H1 (cell line): ENCODE measurements at regions not wholly inside any gene's neighbourhood (a gene's known extent, or its start where the extent isn't known, plus 50 kb on each side); places are given as distances from the start of the nearest gene placed in this dataset.

Experiments
- CTCF ChIA-PET: fragments of 300-600 bp; sonication (Branson Sonifier 250); formaldehyde crosslinking; loops from one replicate; lab custom pipeline; 2021; ENCODE audit not compliant: partially characterized antibody; lab: Charles Lee
- POLR2A ChIA-PET: fragments of 300-600 bp; sonication (Branson Sonifier 250); formaldehyde crosslinking; loops from one replicate; lab custom pipeline; 2021; ENCODE audit warnings: inconsistent platforms; ENCODE audit not compliant: partially characterized antibody; lab: Charles Lee
- DNase-seq, 2 experiments: peaks; one replicate each; pipeline versions ENCODE4 v3.0.0 to v3.0.0-alpha.2; 2010 to 2022; ENCODE audit warnings: low spot score in 2 of 2, low read depth in 1 of 2, mixed read lengths in 1 of 2
- FAIRE-seq: peaks from 2 replicates; lab custom pipeline; 2011; peaks lifted over from hg19 to GRCh38; lab: Jason Lieb, UNC
- H2AFZ ChIP-seq: 2 replicates; pipeline ENCODE4 v1.8.1; 2012; ENCODE audit warnings: low read length, inconsistent platforms
- H2AK5ac ChIP-seq: 2 replicates; pipeline ENCODE4 v1.6.1; 2013; ENCODE audit warnings: low read depth, low read length
- H2BK120ac ChIP-seq: replicated peaks from 2 replicates; pipeline ENCODE3; 2013; ENCODE audit warnings: low read depth, low read length, inconsistent platforms
- H2BK12ac ChIP-seq: 2 replicates; pipeline ENCODE4 v1.6.1; 2013; ENCODE audit warnings: low read depth, low read length
- H2BK15ac ChIP-seq: 2 replicates; pipeline ENCODE4 v1.6.1; 2013; ENCODE audit warnings: low read length
- H2BK20ac ChIP-seq: 2 replicates; pipeline ENCODE4 v1.6.1; 2013; ENCODE audit warnings: low read length
- H2BK5ac ChIP-seq: 2 replicates; pipeline ENCODE4 v1.6.1; 2013; ENCODE audit warnings: low read depth, low read length
- H3K14ac ChIP-seq: 2 replicates; pipeline ENCODE4 v1.6.1; 2013; ENCODE audit warnings: inconsistent platforms; ENCODE audit not compliant: insufficient read length
- H3K18ac ChIP-seq: 2 replicates; pipeline ENCODE4 v1.6.1; 2013; ENCODE audit warnings: low read length; ENCODE audit errors: extremely low read depth
- H3K23ac ChIP-seq: 2 replicates; pipeline ENCODE4 v1.6.1; 2013; ENCODE audit warnings: inconsistent platforms; ENCODE audit not compliant: insufficient read length
- H3K23me2 ChIP-seq: 2 replicates; pipeline ENCODE4 v1.6.1; 2013; ENCODE audit warnings: low read depth, low read length
- H3K27ac ChIP-seq: 2 replicates; pipeline ENCODE4 v1.6.1; 2011; ENCODE audit warnings: low read depth, low read length, inconsistent platforms
- H3K27me3 ChIP-seq, 4 experiments: replicated peaks in 1 of 4; 1 replicate in 1 of 4; 2 replicates in 3 of 4; pipeline versions ENCODE4 v1.6.1 to v1.8.1; 2011 to 2013; ENCODE audit warnings: low read length in 3 of 4, mild to moderate bottlenecking in 3 of 4, inconsistent platforms in 2 of 4, mixed read lengths in 2 of 4, moderate library complexity in 1 of 4; ENCODE audit not compliant: control insufficient read depth in 3 of 4, insufficient read depth in 3 of 4; ENCODE audit errors: extremely low read depth in 1 of 4
- H3K36me3 ChIP-seq, 4 experiments: 2 replicates each; pipeline versions ENCODE4 v1.6.1 to v1.8.1; 2011 to 2013; ENCODE audit warnings: mild to moderate bottlenecking in 4 of 4, low read length in 3 of 4, moderate library complexity in 2 of 4, control low read depth in 1 of 4, inconsistent platforms in 1 of 4; ENCODE audit not compliant: insufficient read depth in 4 of 4, control insufficient read depth in 2 of 4
- H3K4ac ChIP-seq: replicated peaks from 2 replicates; pipeline ENCODE3; 2013; ENCODE audit warnings: low read length, low read depth, mixed read lengths, inconsistent platforms; ENCODE audit not compliant: insufficient read length
- H3K4me1 ChIP-seq, 4 experiments: replicated peaks in 1 of 4; 1 replicate in 1 of 4; 2 replicates in 3 of 4; pipeline versions ENCODE4 v1.6.1 to v1.8.1; 2011 to 2013; ENCODE audit warnings: low read length in 3 of 4, inconsistent platforms in 2 of 4, mixed read lengths in 1 of 4; ENCODE audit not compliant: insufficient read depth in 4 of 4, control insufficient read depth in 3 of 4
- H3K4me2 ChIP-seq, 2 experiments: 2 replicates each; pipeline versions ENCODE4 v1.6.1 to v1.8.1; 2011 to 2013; ENCODE audit warnings: low read depth in 2 of 2, low read length in 2 of 2, control low read depth in 1 of 2, inconsistent platforms in 1 of 2, mild to moderate bottlenecking in 1 of 2; ENCODE audit not compliant: insufficient read depth in 1 of 2
- H3K4me3 ChIP-seq, 4 experiments: fragments of 200-600, 300-600 bp in 1 of 4; sonication (generic), shearing (Covaris generic), sonication (Bioruptor Twin) in 1 of 4; 2 replicates each; pipeline versions ENCODE4 v1.5.1 to v1.8.1; 2011 to 2016; ENCODE audit warnings: low read length in 4 of 4, low read depth in 3 of 4, control low read depth in 2 of 4, inconsistent platforms in 2 of 4, mild to moderate bottlenecking in 2 of 4, mixed read lengths in 1 of 4, moderate library complexity in 1 of 4; ENCODE audit not compliant: insufficient read depth in 2 of 4; ENCODE audit errors: extremely low read depth in 1 of 4
- H3K56ac ChIP-seq: replicated peaks from 2 replicates; pipeline ENCODE3; 2013; ENCODE audit warnings: low read depth, mild to moderate bottlenecking, mixed read lengths, low read length, inconsistent platforms; ENCODE audit not compliant: insufficient read length
- H3K79me1 ChIP-seq: 2 replicates; pipeline ENCODE4 v1.6.1; 2013; ENCODE audit warnings: low read depth, low read length, control low read depth
- H3K79me2 ChIP-seq, 2 experiments: 2 replicates each; pipeline versions ENCODE4 v1.6.1 to v1.8.1; 2012 to 2013; ENCODE audit warnings: low read length in 2 of 2, mild to moderate bottlenecking in 2 of 2, inconsistent platforms in 1 of 2; ENCODE audit not compliant: insufficient read depth in 2 of 2, control insufficient read depth in 1 of 2
- H3K9ac ChIP-seq, 4 experiments: replicated peaks in 1 of 4; 1 replicate in 1 of 4; 2 replicates in 3 of 4; pipeline versions ENCODE4 v1.6.1 to v1.8.1; 2011 to 2013; ENCODE audit warnings: low read depth in 3 of 4, low read length in 3 of 4, control low read depth in 2 of 4, mild to moderate bottlenecking in 2 of 4, moderate library complexity in 2 of 4, inconsistent platforms in 1 of 4; ENCODE audit errors: extremely low read depth in 1 of 4
- H3K9me3 ChIP-seq, 2 experiments: 2 replicates each; pipeline versions ENCODE4 v1.6.1 to v1.8.1; 2012 to 2013; ENCODE audit warnings: mild to moderate bottlenecking in 2 of 2, moderate library complexity in 2 of 2, control low read depth in 1 of 2, inconsistent platforms in 1 of 2, low read depth in 1 of 2, low read length in 1 of 2, mixed read lengths in 1 of 2; ENCODE audit not compliant: insufficient read depth in 2 of 2
- H4K20me1 ChIP-seq, 2 experiments: replicated peaks in 1 of 2; 2 replicates each; pipeline versions ENCODE3 to v1.8.1; 2011 to 2013; ENCODE audit warnings: inconsistent platforms in 2 of 2, low read length in 2 of 2, mild to moderate bottlenecking in 1 of 2; ENCODE audit not compliant: insufficient read depth in 2 of 2, control insufficient read depth in 1 of 2
- H4K5ac ChIP-seq: 2 replicates; pipeline ENCODE4 v1.6.1; 2013; ENCODE audit warnings: low read length, low read depth, mixed read lengths, inconsistent platforms; ENCODE audit not compliant: insufficient read length
- H4K8ac ChIP-seq: 2 replicates; pipeline ENCODE4 v1.8.0; 2013; ENCODE audit warnings: mild to moderate bottlenecking, moderate library complexity, low read length, inconsistent platforms; ENCODE audit not compliant: insufficient read depth; ENCODE audit errors: extremely low read depth
- H4K91ac ChIP-seq: replicated peaks from 2 replicates; pipeline ENCODE3; 2013; ENCODE audit warnings: low read length, mixed read lengths, inconsistent platforms; ENCODE audit not compliant: insufficient read length
- BACH1 ChIP-seq: IDR thresholded peaks from 2 replicates; pipeline ENCODE4 v1.6.1; 2012; ENCODE audit warnings: low read length, improper control_type of control experiment
- BRCA1 ChIP-seq: IDR thresholded peaks from 2 replicates; pipeline ENCODE4 v1.6.1; 2012; ENCODE audit warnings: low read depth, low read length, improper control_type of control experiment
- CBX5 ChIP-seq: fragments of 300-800, 300-1000 bp; sonication (generic); IDR thresholded peaks from 2 replicates; pipeline ENCODE4 v1.7.1; 2016; ENCODE audit warnings: antibody characterized with exemption, low read length, low read depth
- CBX8 ChIP-seq: fragments of 300-800, 300-1000 bp; sonication (generic); IDR thresholded peaks from 2 replicates; pipeline ENCODE4 v1.7.1; 2016; ENCODE audit warnings: low read depth, low read length, borderline replicate concordance
- EP300 ChIP-seq, 2 experiments: IDR thresholded peaks; 1 replicate in 1 of 2; 2 replicates in 1 of 2; pipeline ENCODE4 v1.6.1; 2011 to 2012; ENCODE audit warnings: low read depth in 2 of 2, low read length in 2 of 2, mild to moderate bottlenecking in 2 of 2, borderline replicate concordance in 1 of 2, inconsistent platforms in 1 of 2, moderate library complexity in 1 of 2
- EZH2 ChIP-seq: fragments of 200-600 bp; sonication (generic); IDR thresholded peaks from 2 replicates; pipeline ENCODE4 v1.7.1; 2012; ENCODE audit warnings: low read depth, mild to moderate bottlenecking, moderate library complexity, low read length, inconsistent platforms; ENCODE audit not compliant: severe bottlenecking
- GTF2F1 ChIP-seq: IDR thresholded peaks from 2 replicates; pipeline ENCODE4 v1.6.1; 2012; ENCODE audit warnings: low read depth, low read length, improper control_type of control experiment, borderline replicate concordance
- NANOG ChIP-seq: IDR thresholded peaks from 2 replicates; pipeline ENCODE4 v1.6.1; 2011; ENCODE audit warnings: low read length, low read depth, mild to moderate bottlenecking, inconsistent platforms; ENCODE audit not compliant: insufficient read depth, poor library complexity, severe bottlenecking
- POLR2A ChIP-seq, 2 experiments: IDR thresholded peaks; 1 replicate in 1 of 2; 2 replicates in 1 of 2; pipeline ENCODE4 v1.6.1; 2011; ENCODE audit warnings: low read depth in 2 of 2, low read length in 2 of 2, mild to moderate bottlenecking in 2 of 2; ENCODE audit errors: control extremely low read depth in 1 of 2
- RXRA ChIP-seq: IDR thresholded peaks from 2 replicates; pipeline ENCODE4 v1.6.1; 2011; ENCODE audit warnings: low read depth, mild to moderate bottlenecking, low read length, moderate library complexity; ENCODE audit not compliant: insufficient read depth
- SIRT6 ChIP-seq: IDR thresholded peaks from one replicate; pipeline ENCODE4 v1.7.1; 2012; ENCODE audit warnings: low read length, inconsistent platforms
- SRF ChIP-seq: IDR thresholded peaks from 2 replicates; pipeline ENCODE4 v1.6.1; 2011; ENCODE audit warnings: mild to moderate bottlenecking, low read depth, low read length, moderate library complexity
- SUZ12 ChIP-seq: fragments of 200-600 bp; sonication (generic); IDR thresholded peaks from 2 replicates; pipeline ENCODE4 v1.6.1; 2012; ENCODE audit warnings: mild to moderate bottlenecking, inconsistent platforms, low read length, moderate library complexity, mixed read lengths
- USF2 ChIP-seq: IDR thresholded peaks from 2 replicates; pipeline ENCODE4 v1.6.1; 2011; ENCODE audit warnings: low read length, improper control_type of control experiment
- TF ChIP-seq, protein P1 (sequence below): IDR thresholded peaks from 2 replicates; pipeline ENCODE4 v1.6.1; 2011; ENCODE audit warnings: low read depth, mild to moderate bottlenecking, low read length; ENCODE audit not compliant: insufficient read depth

GRCh38 chr13:37187621-37188020 lies 82.2 kb upstream of the CSNK1A1L start:
- no peak overlapping the region for H2BK12ac ChIP-seq
- H3K27ac ChIP-seq = no peak overlapping the region
- H4K5ac ChIP-seq = no peak overlapping the region
- no peak overlapping the region for H2BK120ac ChIP-seq
- no peak overlapping the region for H3K14ac ChIP-seq
- H3K4me3 ChIP-seq = no peak overlapping the region
- no peaks in the 10 kb centered on the region for H4K20me1 ChIP-seq
- DNase-seq = no peak
- H3K23ac ChIP-seq = no peak overlapping the region
- no peak overlapping the region for H2BK20ac ChIP-seq
- H2BK5ac ChIP-seq = no peak overlapping the region
- no peaks in the 10 kb centered on the region for H3K4me1 ChIP-seq
- no peak overlapping the region for H3K18ac ChIP-seq
- no peak overlapping the region for H3K4ac ChIP-seq
- no peaks in the 10 kb centered on the region for H3K9me3 ChIP-seq
- FAIRE-seq = no peak
- no peaks in the 10 kb centered on the region for H3K27me3 ChIP-seq
- no peak overlapping the region for H2AK5ac ChIP-seq
- no peak overlapping the region for H4K8ac ChIP-seq
- no peak overlapping the region for H2BK15ac ChIP-seq
- ChIA-PET CTCF (interaction anchor here (0.7 kb wide), 1 partner anchor 11 kb away, joined by 3 read pairs; no protein-coding TSS in a partner anchor), POLR2A (no interaction called here)
- no peak overlapping the region for H3K56ac ChIP-seq
- H4K91ac ChIP-seq = no peak overlapping the region
- H3K23me2 ChIP-seq = no peaks in the 10 kb centered on the region; the same call in 1 of the 2 replicates
- H3K9ac ChIP-seq = no peak overlapping the region
- H3K79me1 ChIP-seq = no peaks in the 10 kb centered on the region
- no peak overlapping the region for H3K4me2 ChIP-seq
- no peak overlapping the region for H2AFZ ChIP-seq
- no peaks in the 10 kb centered on the region for H3K36me3 ChIP-seq
- no peaks in the 10 kb centered on the region for H3K79me2 ChIP-seq
- no peak for TF ChIP-seq CBX5
- no peak for TF ChIP-seq NANOG
- TF ChIP-seq, protein P1, sequence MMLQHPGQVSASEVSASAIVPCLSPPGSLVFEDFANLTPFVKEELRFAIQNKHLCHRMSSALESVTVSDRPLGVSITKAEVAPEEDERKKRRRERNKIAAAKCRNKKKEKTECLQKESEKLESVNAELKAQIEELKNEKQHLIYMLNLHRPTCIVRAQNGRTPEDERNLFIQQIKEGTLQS = no peak
- TF ChIP-seq SIRT6 = no peak
- no peak for TF ChIP-seq SRF
- no peak for TF ChIP-seq BRCA1
- TF ChIP-seq CBX8 = no peak
- no peak for TF ChIP-seq EZH2
- no peak for TF ChIP-seq EP300 (IDR thresholded peaks at IDR 0.05; ENCODE audit: borderline replicate concordance in 1 of 2, low read depth in 2 of 2, low read length in 2 of 2)
- TF ChIP-seq USF2 = no peak
- no peak for TF ChIP-seq RXRA
- no peak for TF ChIP-seq SUZ12
- TF ChIP-seq POLR2A (IDR thresholded peaks at IDR 0.05; ENCODE audit: control extremely low read depth in 1 of 2, low read depth in 2 of 2, low read length in 2 of 2) = no peak
- no peak for TF ChIP-seq GTF2F1
- TF ChIP-seq BACH1 = no peak
